ENCODE measurements at regions not wholly inside any gene's neighbourhood (a gene's known extent, or its start where the extent isn't known, plus 50 kb on each side); places are given as distances from the start of the nearest gene placed in this dataset.

GRCh38 chr9:89766991-89767390 is 162.2 kb downstream of the GADD45G start:
- DNase-seq (ENCODE audit: low read depth in 2 of 2): no peak

GRCh38 chr9:89768051-89768450 is 163.2 kb downstream of the GADD45G start:
- no peak for DNase-seq (ENCODE audit: low read depth in 2 of 2)

- no peak for DNase-seq (ENCODE audit: low read depth in 2 of 2)
Measured at GRCh38 chr9:89768650-89769071, 163.8 kb downstream of the GADD45G start.

DNA sequence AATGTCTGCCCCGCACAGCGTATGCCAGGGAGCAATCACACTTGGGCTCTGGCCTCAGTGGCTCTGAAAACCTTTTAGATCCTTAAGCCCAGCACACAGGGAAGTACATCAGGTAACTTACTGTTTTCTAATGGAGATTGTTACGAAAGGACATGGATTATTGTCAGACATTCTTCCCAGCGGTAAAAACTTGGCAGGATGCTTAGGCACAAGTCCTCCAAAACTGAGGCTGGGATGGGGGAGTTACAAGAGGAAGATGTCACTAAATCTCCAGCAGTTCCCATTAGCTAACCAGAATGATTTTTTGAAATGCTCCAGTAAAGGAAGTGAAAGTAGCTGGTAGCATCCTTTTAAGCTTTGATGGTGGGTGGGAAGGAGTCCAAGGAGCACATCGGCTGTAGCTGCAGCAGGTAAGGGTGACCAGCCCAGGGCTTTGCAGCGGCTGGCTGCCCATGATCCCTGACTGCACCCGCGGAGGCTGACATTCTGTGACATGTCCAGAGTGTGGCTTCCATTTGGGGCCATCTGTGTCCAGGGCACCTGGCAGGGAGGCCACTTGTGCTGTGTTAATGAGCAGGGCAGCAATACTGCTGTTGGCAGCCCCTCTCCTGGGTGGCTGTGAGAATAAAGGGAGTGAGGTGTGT is 165.8 kb downstream of the GADD45G start:
- DNase-seq (ENCODE audit: low read depth in 2 of 2): no peak

DNA sequence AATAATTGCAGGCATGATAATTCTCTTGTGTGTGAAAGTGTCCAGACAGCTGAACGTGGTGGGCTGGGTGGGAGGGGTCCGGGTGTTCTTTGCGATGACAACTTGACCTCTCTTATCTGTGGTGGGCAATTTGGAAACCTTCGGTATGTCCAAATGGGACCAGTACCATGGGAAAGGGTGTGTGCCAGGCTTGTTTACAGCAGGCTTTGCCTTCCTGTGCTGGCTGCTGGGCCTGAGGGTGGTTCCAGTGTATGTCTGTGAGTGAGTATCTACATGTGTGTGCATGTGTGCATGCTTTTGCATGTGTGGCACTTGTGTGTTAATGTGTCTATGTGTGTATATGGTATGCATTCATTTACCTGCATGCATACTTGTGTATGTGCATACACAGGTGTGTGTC is 166.4 kb downstream of the GADD45G start:
- DNase-seq (ENCODE audit: low read depth in 2 of 2): no peak

DNA sequence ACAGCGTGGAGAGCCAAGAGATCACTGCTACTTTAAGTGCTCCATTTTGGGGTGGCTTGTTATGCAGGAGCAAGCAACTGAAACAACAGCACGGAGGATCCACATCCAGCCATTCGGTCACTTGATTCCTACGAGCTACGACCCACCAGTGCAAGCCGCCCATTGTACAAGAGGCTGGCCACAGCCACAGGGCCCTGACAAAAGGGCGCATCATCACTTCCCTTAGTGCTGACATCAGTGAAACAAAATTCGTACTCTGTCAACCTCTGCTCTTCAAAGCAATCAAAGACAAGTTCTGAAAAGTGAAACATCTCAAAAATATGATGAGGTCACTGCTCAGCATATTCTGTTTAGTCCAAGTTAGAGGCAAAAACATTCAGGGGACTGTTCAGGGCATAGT is 168.4 kb downstream of the GADD45G start:
- no peak for DNase-seq (ENCODE audit: low read depth in 2 of 2)

DNA sequence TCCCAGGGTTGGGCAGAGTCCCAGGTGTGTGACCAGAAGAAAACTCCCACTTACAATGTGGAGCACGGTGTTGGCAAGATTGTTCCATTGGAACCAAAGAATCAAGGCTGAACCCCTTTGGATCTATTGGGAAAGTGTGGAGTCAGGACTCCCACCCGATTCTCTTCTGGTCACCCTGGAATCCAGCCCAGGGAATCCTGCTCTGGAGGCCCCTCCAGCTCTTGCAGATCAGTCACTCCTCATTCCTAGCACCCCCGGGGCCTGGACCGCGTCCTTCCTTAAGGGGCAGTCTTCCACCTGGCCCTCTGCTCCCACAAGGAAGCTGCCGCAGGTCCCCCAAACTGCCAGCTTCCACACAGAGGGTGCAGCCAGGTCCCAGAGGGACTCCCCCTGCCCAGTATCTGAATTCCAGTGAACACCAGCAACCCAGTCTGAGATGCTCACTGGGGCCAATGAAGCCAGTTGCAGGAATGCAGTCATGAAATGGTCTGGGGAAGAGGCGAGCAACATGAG is 170.1 kb downstream of the GADD45G start:
- no peak for DNase-seq (ENCODE audit: low read depth in 2 of 2)

GRCh38 chr9:89775641-89776040 is 170.8 kb downstream of the GADD45G start:
- DNase-seq (ENCODE audit: low read depth in 2 of 2): no peak

DNA sequence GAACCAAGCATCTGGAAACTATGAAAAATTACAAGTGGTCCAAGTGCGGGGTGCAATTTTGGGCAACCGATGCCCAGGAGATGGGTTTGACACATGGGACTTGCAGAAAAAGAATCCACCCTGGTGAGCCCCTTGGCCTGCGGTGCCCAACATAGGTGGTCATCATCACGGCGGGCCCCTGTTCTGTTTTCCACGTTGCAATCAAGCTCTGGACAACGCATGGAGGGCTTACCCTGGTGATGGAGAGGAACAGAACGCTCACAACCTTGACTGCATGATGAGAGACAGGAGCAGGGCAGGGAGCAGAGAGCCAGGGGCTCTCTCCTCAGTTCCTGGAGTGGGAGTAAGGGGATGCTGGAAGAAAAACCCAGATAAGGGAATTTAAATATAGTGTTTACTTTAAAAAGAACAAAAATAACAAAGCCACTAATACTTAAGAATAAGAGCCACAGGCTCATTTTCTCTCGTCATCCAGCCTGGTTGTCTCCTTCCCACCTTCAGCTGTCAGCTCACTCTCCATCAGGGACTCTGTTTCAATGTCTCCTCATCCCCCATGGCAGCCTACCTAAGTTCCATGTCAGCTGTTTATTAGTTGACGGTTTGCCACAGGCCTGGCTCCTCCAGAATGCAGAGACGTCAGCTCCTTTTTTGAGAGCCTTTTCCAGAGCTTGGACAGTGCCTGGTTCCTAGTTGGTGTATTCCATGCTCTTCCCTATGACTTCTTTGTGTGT is 172.1 kb downstream of the GADD45G start:
- no peak for DNase-seq (ENCODE audit: low read depth in 2 of 2)

DNA sequence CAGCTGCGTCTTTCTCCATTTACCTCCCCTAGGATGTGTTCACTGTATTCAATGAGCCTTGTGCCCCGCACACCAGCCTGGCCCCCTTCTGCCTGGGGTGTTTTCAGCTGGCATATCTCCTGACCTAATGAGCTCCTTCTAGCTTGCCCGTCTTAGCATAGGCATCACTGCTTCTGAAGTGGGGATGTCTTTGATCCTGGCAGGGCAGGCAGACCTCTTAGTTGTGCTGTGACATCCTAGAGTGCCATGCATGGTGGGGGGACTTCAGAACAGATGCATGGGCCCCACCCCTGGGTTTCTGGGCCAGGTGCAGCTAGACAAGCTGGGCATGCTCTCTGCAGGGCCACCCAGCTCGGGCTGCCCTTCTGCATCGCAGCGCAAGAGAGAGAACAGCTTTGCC is 172.7 kb downstream of the GADD45G start:
- no peak for DNase-seq (ENCODE audit: low read depth in 2 of 2)

- no peak for DNase-seq (ENCODE audit: low read depth in 2 of 2)
Measured at GRCh38 chr9:89778100-89779090, 173.6 kb downstream of the GADD45G start.

DNA sequence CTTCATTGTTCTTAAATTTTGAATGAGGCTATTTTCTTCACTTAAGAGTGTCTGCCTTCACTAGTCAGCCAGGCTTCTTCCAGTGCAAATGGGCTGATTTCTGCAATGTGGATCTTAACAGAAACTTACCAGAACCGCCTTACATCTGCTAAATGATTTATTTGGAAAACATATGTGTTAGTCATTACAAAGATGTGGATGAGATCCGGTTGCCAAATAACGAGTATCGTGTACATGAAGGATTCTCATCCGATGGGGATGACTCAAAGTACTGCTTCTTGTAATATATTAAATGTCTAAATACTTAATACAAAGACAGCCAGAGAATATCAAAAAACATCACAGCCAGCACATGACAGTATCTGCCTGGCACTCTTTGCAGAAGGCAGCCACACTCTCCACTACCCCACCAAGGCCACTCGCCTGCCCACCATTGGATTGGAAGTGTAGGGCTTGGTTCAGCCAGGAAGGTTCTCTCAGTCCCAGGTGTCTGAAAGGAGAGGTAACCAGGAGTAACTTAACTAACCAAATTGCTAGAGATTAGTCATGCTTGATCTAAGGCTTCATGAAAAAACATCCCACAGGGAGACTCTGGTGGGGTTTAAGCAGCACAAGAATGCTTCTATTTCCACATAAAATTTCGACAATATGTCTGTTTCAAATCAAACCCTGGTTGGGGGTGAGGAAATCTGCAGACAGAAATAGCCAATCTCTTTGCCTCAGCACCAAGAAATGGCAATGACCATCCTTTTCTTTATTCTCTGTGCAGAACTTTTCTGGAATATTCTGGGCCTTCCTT is 174.8 kb downstream of the GADD45G start:
- DNase-seq (ENCODE audit: low read depth in 2 of 2): no peak

GRCh38 chr9:89780959-89781358 is 176.1 kb downstream of the GADD45G start:
- DNase-seq (ENCODE audit: low read depth in 2 of 2): no peak

DNA sequence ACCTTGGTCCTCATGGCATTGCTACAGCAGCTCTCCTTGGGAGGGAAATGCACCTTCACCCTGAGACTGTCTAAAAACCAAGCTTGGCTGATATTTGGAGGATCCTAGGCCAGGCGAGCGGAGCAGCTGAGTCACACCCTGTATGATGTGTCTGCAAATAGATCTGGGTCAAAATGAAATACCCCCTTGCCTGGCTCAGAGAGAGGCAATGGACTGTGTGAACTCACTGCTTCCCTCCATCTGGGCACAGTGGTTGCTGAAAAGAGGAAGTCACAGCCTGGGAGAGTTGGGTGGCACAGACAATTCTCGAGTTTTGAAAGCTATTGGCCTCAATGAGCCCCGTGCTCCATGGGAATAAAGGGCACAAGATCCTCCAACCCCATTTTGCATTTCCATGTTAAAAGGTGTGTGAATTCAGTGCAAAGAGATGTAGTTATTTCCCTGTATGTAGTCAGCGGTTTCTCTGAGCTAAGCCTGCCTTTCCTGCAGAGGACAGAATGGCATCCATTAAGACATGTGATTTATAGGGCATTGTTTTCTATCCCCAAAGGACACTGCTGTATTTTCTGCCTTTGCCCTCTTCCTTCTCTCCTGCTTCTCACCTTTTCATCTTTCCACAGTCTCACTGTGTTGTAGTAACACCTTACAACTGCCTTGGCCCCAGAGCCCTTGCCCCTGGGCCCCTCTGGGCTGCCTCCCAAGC is 177.2 kb downstream of the GADD45G start:
- no peak for DNase-seq (ENCODE audit: low read depth in 2 of 2)

- no peak for DNase-seq (ENCODE audit: low read depth in 2 of 2)
Measured at GRCh38 chr9:89786655-89787054, 181.8 kb downstream of the GADD45G start.

DNA sequence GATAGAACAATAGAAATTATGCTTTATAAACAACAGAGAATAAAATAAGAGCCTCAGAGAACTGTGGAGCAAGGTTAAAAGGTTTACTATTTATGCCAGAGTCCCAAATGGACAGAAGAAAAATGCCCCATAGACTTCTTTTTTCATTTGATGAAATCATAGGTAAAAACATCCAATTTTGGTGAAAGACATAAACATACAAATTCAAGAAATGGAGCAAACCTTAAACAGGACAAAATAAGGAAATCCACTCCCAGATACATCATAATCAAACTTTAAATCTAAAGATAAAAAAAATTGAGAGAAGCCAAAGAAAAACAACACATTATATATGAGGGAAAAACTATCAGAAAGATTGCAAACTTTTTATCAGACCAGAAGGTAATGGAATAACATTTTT is 182.8 kb downstream of the GADD45G start:
- no peak for DNase-seq (ENCODE audit: low read depth in 2 of 2)

- no peak for DNase-seq (ENCODE audit: low read depth in 2 of 2)
Measured at GRCh38 chr9:89788434-89788833, 183.6 kb downstream of the GADD45G start.

GRCh38 chr9:89789922-89790510 is 185.2 kb downstream of the GADD45G start:
- DNase-seq (ENCODE audit: low read depth in 2 of 2): no peak

DNA sequence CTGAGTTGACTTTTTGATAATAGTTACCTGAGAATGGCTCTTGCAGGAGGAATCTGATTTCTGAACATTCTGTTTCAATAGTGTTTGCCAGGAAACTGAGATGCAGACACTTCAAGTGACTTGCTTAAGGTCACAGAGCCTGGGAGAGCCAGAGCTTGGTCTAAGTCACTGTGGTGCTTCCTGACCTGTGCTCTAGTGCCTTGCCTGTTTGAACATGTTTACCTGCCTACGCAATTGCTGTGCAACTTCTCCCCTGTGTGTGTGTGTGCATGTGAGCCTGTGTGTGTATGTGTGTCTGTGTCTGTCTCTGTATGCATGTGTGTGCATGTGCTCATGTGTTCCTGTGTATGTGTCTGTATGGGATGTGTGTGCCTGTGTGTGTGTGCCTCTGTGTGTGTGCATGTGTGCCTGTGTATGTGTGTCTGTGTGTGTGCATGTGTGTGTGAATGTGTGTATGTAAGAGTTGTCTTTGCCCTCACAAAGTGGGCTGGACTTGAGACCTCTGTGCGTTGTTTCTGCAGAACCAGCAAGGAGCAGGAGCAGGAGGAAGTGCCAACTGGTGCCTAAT is 185.8 kb downstream of the GADD45G start:
- no peak for DNase-seq (ENCODE audit: low read depth in 2 of 2)

DNA sequence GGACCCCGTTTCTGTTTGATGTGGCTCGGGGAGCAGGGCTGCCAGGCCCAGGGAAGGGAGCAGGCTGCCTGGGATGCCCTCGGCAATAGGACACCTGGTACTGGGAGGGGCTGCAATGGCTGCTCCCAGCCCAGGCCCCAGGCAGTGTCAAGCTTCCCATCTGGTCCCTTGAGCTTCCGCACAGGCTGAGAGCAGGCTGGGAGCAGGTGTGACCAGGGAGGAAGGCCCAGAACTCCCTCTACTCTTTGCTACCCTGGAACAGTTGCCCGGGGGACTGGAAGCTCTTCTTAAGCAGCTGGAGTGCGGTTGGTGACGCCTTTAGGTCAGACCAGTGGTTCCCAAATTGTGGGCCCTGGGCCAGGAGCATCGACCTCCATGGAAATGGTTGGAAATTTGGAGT is 186.9 kb downstream of the GADD45G start:
- no peak for DNase-seq (ENCODE audit: low read depth in 2 of 2)

Data from stimulated activated CD4-positive, alpha-beta T cell treated with anti-CD3 and anti-CD28 coated beads, Interleukin-12 subunit alpha, Interleukin-12 subunit beta, amount 100 ng/mL, for 24 hours (primary cell).